ENCODE measurements at regions not wholly inside any gene's neighbourhood (a gene's known extent, or its start where the extent isn't known, plus 50 kb on each side); places are given as distances from the start of the nearest gene placed in this dataset.
"Not testable (repeated sequence)": the region's sequence is repeated elsewhere in the genome, so short reads cannot be mapped to it uniquely, and the experiment has no call there.

DNA sequence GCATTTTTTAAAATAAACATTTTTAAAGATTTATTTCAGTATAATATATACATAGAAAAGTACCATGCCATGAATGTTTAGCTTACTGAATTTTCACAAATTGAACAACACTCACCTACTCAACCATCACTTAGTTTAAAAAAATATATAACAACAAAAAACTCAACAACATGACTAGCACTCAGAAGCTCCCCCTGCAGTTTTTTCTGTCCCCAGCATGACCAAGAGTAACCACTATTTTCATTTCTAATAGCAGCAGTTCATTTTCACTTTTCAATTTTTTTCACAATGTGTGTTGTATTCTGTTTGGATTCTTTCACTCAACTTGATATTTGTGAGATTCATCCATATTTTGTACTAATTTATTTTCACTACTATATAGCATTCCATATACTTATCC is 162.3 kb upstream of the POGK start:
- H3K27ac Mint-ChIP-seq, result no peak overlapping the region
- no peaks in the 10 kb centered on the region for H3K9me3 Mint-ChIP-seq
- H3K27me3 Mint-ChIP-seq (ENCODE audit: low read depth, poor library complexity), result no peaks in the 10 kb centered on the region
- no peaks in the 10 kb centered on the region for H3K36me3 Mint-ChIP-seq (ENCODE audit: low read depth)
- no peaks in the 10 kb centered on the region for H3K4me1 Mint-ChIP-seq
- no peak for TF ChIP-seq CTCF (IDR thresholded peaks at IDR 0.05)
- no peak overlapping the region for H3K4me3 Mint-ChIP-seq
- no peak for DNase-seq

GRCh38 chr1:166679369-166679768 is 159.9 kb upstream of the POGK start:
- H3K4me1 Mint-ChIP-seq, result no peaks in the 10 kb centered on the region
- no peak overlapping the region for H3K4me3 Mint-ChIP-seq
- no peaks in the 10 kb centered on the region for H3K9me3 Mint-ChIP-seq
- DNase-seq, result no peak
- no peak overlapping the region for H3K27ac Mint-ChIP-seq
- H3K27me3 Mint-ChIP-seq (ENCODE audit: low read depth, poor library complexity), result no peaks in the 10 kb centered on the region
- TF ChIP-seq CTCF (IDR thresholded peaks at IDR 0.05), result no peak
- H3K36me3 Mint-ChIP-seq (ENCODE audit: low read depth), result no peaks in the 10 kb centered on the region

DNA sequence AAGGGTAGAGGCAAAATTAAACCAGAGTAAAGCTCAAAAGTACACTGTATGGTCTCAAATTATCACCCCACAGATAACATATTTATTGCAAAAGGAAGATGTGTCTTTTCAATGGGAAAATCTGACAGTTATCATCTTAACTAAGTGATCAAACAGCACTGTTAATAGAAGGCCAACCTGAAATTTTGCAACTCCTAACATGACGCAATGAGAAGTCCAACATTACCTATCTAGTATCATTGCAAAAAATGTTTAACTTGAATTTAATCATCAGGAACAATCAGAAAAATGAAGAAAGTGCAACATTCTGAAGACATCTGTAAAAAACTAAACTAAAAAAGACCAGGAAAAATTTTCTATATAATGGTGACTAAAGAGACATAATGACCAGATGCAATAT is 156.7 kb upstream of the POGK start:
- no peaks in the 10 kb centered on the region for H3K27me3 Mint-ChIP-seq (ENCODE audit: low read depth, poor library complexity)
- no peak for DNase-seq
- H3K4me1 Mint-ChIP-seq, result no peaks in the 10 kb centered on the region
- TF ChIP-seq CTCF (IDR thresholded peaks at IDR 0.05), result no peak
- H3K9me3 Mint-ChIP-seq, result peaks cover 19% of the 10 kb centered on the region
- H3K27ac Mint-ChIP-seq, result no peak overlapping the region
- H3K4me3 Mint-ChIP-seq, result no peak overlapping the region
- no peaks in the 10 kb centered on the region for H3K36me3 Mint-ChIP-seq (ENCODE audit: low read depth)

GRCh38 chr1:166684669-166685068 is 154.6 kb upstream of the POGK start:
- not testable (repeated sequence) for H3K27me3 Mint-ChIP-seq (ENCODE audit: low read depth, poor library complexity); DNase-seq; H3K27ac Mint-ChIP-seq; H3K36me3 Mint-ChIP-seq (ENCODE audit: low read depth); H3K4me1 Mint-ChIP-seq; H3K4me3 Mint-ChIP-seq
- peaks cover 19% of the 10 kb centered on the region for H3K9me3 Mint-ChIP-seq

DNA sequence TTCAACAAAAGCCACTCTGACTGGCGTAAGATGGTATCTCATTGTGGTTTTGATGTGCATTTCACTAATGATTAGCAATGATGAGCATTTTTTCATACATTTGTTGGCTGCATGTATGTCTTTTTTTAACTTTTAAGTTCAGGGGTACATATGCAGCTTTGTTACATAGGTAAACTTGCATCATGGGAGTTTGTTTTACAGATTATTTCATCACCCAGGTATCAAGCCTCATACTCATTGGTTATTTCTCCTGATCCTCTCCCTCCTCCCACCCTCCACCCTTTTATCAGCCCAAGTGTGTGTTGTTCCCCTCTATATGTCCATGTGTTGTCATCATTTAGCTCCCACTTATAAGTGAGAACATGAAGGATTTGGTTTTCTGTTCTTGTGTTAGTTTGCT is 154.1 kb upstream of the POGK start:
- DNase-seq, result no peak
- Mint-ChIP-seq H3K36me3 (ENCODE audit: low read depth) (no peaks in the 10 kb centered on the region), H3K4me3 (no peak overlapping the region), H3K9me3 (peaks cover 19% of the 10 kb centered on the region), H3K27me3 (ENCODE audit: low read depth, poor library complexity) (no peaks in the 10 kb centered on the region), H3K4me1 (no peaks in the 10 kb centered on the region), H3K27ac (no peak overlapping the region)
- TF ChIP-seq CTCF (IDR thresholded peaks at IDR 0.05), result no peak

DNA sequence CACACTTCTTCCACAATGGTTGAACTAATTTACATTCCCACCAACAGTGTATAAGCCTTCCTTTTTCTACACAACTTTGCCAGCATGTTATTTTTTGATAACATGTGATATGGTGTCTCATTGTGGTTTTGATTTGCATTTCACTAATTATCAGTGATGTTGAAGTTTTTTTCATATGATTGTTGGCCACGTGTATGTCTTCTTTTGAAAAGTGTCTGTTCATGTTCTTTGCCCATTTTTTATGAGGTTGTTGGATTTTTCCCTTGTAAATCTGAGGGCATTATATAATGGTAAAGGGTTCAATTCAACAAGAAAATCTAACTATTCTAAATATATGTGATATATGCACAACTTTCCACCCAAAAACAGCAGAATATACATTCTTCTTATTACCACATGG is 153.4 kb upstream of the POGK start:
- not testable (repeated sequence) for H3K27ac Mint-ChIP-seq; H3K4me3 Mint-ChIP-seq; DNase-seq; H3K36me3 Mint-ChIP-seq (ENCODE audit: low read depth); H3K27me3 Mint-ChIP-seq (ENCODE audit: low read depth, poor library complexity); H3K4me1 Mint-ChIP-seq
- H3K9me3 Mint-ChIP-seq, result peaks cover 19% of the 10 kb centered on the region

DNA sequence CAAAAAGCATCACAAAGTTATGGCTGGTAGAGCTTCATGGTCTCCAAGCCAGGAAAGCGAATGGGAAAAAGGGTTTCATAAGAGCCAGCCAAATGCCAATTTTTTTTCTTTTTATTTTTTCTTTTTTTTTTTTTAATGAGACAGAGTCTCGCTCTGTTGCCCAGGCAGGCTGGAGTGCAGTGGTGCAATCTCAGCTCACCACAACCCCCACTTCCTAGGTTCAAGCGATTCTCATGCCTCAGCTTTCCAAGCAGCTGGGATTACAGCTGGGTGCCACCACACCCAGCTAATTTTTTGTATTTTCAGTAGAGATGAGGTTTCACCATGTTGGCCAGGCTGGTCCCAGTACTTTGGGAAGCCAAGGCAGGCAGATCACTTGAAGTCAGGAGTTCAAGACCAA is 148.7 kb upstream of the POGK start:
- H3K27me3 Mint-ChIP-seq (ENCODE audit: low read depth, poor library complexity); H3K4me1 Mint-ChIP-seq; H3K36me3 Mint-ChIP-seq (ENCODE audit: low read depth); H3K27ac Mint-ChIP-seq; DNase-seq; H3K4me3 Mint-ChIP-seq: not testable (repeated sequence)
- H3K9me3 Mint-ChIP-seq, result peaks cover 11% of the 10 kb centered on the region

DNA sequence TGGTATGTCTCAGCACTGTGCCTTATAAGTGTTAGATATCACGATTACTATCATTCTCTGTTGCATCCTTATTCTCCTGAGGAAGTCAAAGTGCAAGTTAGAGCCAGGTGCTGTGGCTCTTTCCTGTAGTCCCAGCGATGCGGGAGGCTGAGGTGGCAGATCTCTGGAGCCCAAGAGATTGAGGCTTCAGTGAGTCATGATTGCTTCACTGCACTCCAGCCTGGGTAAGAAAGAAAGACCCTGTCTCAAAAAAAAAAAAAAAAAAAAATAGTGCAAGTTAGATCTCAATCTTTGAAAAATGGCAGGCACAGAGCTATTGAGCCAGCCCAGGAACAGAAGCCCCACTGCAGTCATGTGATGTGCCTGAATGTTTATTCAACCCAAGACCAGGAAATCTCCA is 147.8 kb upstream of the POGK start:
- H3K4me1 Mint-ChIP-seq, result no peaks in the 10 kb centered on the region
- H3K9me3 Mint-ChIP-seq, result peaks cover 2% of the 10 kb centered on the region
- H3K36me3 Mint-ChIP-seq (ENCODE audit: low read depth), result no peaks in the 10 kb centered on the region
- H3K4me3 Mint-ChIP-seq, result no peak overlapping the region
- TF ChIP-seq CTCF (IDR thresholded peaks at IDR 0.05), result no peak
- H3K27ac Mint-ChIP-seq, result no peak overlapping the region
- H3K27me3 Mint-ChIP-seq (ENCODE audit: low read depth, poor library complexity), result peaks cover 4% of the 10 kb centered on the region
- DNase-seq, result no peak
